Liver (tissue), 8 donors: ENCODE measurements at regions not wholly inside any gene's neighbourhood (a gene's known extent, or its start where the extent isn't known, plus 50 kb on each side); places are given as distances from the start of the nearest gene placed in this dataset.

Experiments
- DNase-seq: peaks from one replicate; pipeline ENCODE4 v3.0.0-alpha.2; 2017; ENCODE audit warnings: low spot score
- H3K27ac ChIP-seq, 2 donors: one replicate each; pipeline ENCODE4 v1.7.0; 2013; ENCODE audit warnings: inconsistent platforms in 2 of 2, low read length in 2 of 2, control low read depth in 1 of 2, low read depth in 1 of 2, mild to moderate bottlenecking in 1 of 2
- H3K27me3 ChIP-seq, 4 donors: one replicate each; pipeline versions ENCODE4 v1.6.1 to v1.7.0; 2013; ENCODE audit warnings: low read length in 3 of 4, inconsistent platforms in 1 of 4, mild to moderate bottlenecking in 1 of 4, moderate library complexity in 1 of 4; ENCODE audit not compliant: control insufficient read depth in 4 of 4, insufficient read depth in 4 of 4
- H3K36me3 ChIP-seq, 4 donors: one replicate each; pipeline versions ENCODE4 v1.6.1 to v1.7.0; 2013; ENCODE audit warnings: low read length in 3 of 4, mild to moderate bottlenecking in 3 of 4, low read depth in 1 of 4, moderate library complexity in 1 of 4; ENCODE audit not compliant: control insufficient read depth in 4 of 4, insufficient read depth in 3 of 4
- H3K4me1 ChIP-seq, 4 donors: one replicate each; pipeline versions ENCODE4 v1.6.1 to v1.7.0; 2013; ENCODE audit warnings: low read length in 3 of 4, mild to moderate bottlenecking in 3 of 4, moderate library complexity in 1 of 4; ENCODE audit not compliant: control insufficient read depth in 4 of 4, insufficient read depth in 4 of 4
- H3K4me3 ChIP-seq, 3 donors: one replicate each; pipeline versions ENCODE4 v1.6.1 to v1.7.0; 2013; ENCODE audit warnings: low read length in 3 of 3, control low read depth in 1 of 3, low read depth in 1 of 3, mild to moderate bottlenecking in 1 of 3
- H3K9ac ChIP-seq, 2 donors: one replicate each; pipeline ENCODE4 v1.7.0; 2013; ENCODE audit warnings: low read length in 2 of 2, mild to moderate bottlenecking in 2 of 2, moderate library complexity in 2 of 2, control low read depth in 1 of 2, low read depth in 1 of 2
- H3K9me3 ChIP-seq, 4 donors: one replicate each; pipeline versions ENCODE4 v1.6.1 to v1.7.0; 2013; ENCODE audit warnings: low read length in 3 of 4; ENCODE audit not compliant: control insufficient read depth in 4 of 4
- EGR1 ChIP-seq, 2 donors: IDR thresholded peaks; 2 replicates each; pipeline ENCODE4 v1.6.1; 2016 to 2018; ENCODE audit warnings: antibody characterized with exemption in 2 of 2, low read depth in 2 of 2
- FOXA1 ChIP-seq: IDR thresholded peaks from 2 replicates; pipeline ENCODE4 v1.6.1; 2016; ENCODE audit warnings: antibody characterized with exemption
- FOXA2 ChIP-seq: IDR thresholded peaks from 2 replicates; pipeline ENCODE4 v1.6.1; 2016; ENCODE audit warnings: antibody characterized with exemption
- GABPA ChIP-seq, 2 donors: IDR thresholded peaks in 1 of 2; conservative IDR thresholded peaks in 1 of 2; 2 replicates each; pipeline ENCODE4 v1.6.1; 2016; ENCODE audit warnings: antibody characterized with exemption in 2 of 2, mild to moderate bottlenecking in 1 of 2, moderate library complexity in 1 of 2
- HNF4A ChIP-seq, 2 donors: conservative IDR thresholded peaks; 2 replicates each; pipeline ENCODE4 v1.6.1; 2016; ENCODE audit warnings: antibody characterized with exemption in 2 of 2, mild to moderate bottlenecking in 2 of 2
- HNF4G ChIP-seq: IDR thresholded peaks from 2 replicates; pipeline ENCODE4 v1.6.1; 2016; ENCODE audit warnings: antibody characterized with exemption
- JUND ChIP-seq, 2 donors: IDR thresholded peaks; 2 replicates each; pipeline ENCODE4 v1.6.1; 2016; ENCODE audit warnings: antibody characterized with exemption in 2 of 2
- NR2F2 ChIP-seq: IDR thresholded peaks from 2 replicates; pipeline ENCODE4 v1.6.1; 2016; ENCODE audit warnings: antibody characterized with exemption
- RXRA ChIP-seq, 2 donors: IDR thresholded peaks; 2 replicates each; pipeline ENCODE4 v1.6.1; 2017 to 2018; ENCODE audit warnings: antibody characterized with exemption in 2 of 2, mild to moderate bottlenecking in 1 of 2
- SP1 ChIP-seq: IDR thresholded peaks from 2 replicates; pipeline ENCODE4 v1.6.1; 2018; ENCODE audit warnings: antibody characterized with exemption, mild to moderate bottlenecking
- TAF1 ChIP-seq: conservative IDR thresholded peaks from 2 replicates; pipeline ENCODE4 v1.6.1; 2016; ENCODE audit warnings: antibody characterized with exemption, mild to moderate bottlenecking
- YY1 ChIP-seq: IDR thresholded peaks from 2 replicates; pipeline ENCODE4 v1.6.1; 2016; ENCODE audit warnings: antibody characterized with exemption, mild to moderate bottlenecking
- WGBS: extraction: QIAGEN DNeasy Blood & Tissue Kit; methylation state at CpG from one replicate; pipeline ENCODE4 v1.1.7; 2013; 5-methylcytosine and 5-hydroxymethylcytosine counted together
- TF ChIP-seq, protein P1 (sequence below): IDR thresholded peaks from 2 replicates; pipeline ENCODE4 v1.6.1; 2016; ENCODE audit warnings: antibody characterized with exemption
- TF ChIP-seq, protein P2 (sequence below): IDR thresholded peaks from 2 replicates; pipeline ENCODE4 v1.6.1; 2016; ENCODE audit warnings: antibody characterized with exemption, mild to moderate bottlenecking
- TF ChIP-seq, protein P3 (sequence below): IDR thresholded peaks from 2 replicates; pipeline ENCODE4 v1.6.1; 2016; ENCODE audit warnings: antibody characterized with exemption
- TF ChIP-seq, protein P4 (sequence below): IDR thresholded peaks from 2 replicates; pipeline ENCODE4 v1.6.1; 2016; ENCODE audit warnings: antibody characterized with exemption
- TF ChIP-seq, protein P5 (sequence below): fragments of 150-350 bp; IDR thresholded peaks from 2 replicates; pipeline ENCODE4 v1.5.1; 2017; ENCODE audit warnings: improper control_type of control experiment, low read depth, low read length; ENCODE audit not compliant: missing input control
- donor health status: healthy.
- donor health status: healthy.
- donor health status: healthy.
- donor health status: healthy.
- donor health status: healthy.

DNA sequence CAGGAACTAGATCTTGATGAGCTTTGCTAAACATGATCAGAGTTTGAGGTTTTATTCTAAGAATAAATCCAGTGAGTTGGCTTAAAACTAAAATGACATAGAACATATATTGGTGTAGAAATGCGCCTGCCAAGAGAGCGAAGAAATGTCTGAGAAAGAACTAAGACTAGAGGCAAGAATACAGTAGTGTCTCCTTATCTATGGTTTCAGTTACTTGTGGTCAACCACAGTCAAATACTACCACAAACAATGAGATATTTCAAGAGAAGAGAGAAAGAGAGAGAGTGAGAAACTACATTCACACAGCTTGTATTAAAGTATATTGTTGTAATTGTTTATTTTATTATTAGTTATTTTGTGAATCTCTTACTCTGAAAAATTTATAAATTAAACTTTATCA, 254.4 kb upstream of the CDH10 start:
- DNase-seq, result no peak
- no peaks in the 10 kb centered on the region for H3K36me3 ChIP-seq
- H3K4me3 ChIP-seq, result no peak overlapping the region
- H3K9ac ChIP-seq, result no peak overlapping the region
- no peak for TF ChIP-seq EGR1 (IDR thresholded peaks at IDR 0.05; ENCODE audit: low read depth in 2 of 2)
- TF ChIP-seq, protein P1, sequence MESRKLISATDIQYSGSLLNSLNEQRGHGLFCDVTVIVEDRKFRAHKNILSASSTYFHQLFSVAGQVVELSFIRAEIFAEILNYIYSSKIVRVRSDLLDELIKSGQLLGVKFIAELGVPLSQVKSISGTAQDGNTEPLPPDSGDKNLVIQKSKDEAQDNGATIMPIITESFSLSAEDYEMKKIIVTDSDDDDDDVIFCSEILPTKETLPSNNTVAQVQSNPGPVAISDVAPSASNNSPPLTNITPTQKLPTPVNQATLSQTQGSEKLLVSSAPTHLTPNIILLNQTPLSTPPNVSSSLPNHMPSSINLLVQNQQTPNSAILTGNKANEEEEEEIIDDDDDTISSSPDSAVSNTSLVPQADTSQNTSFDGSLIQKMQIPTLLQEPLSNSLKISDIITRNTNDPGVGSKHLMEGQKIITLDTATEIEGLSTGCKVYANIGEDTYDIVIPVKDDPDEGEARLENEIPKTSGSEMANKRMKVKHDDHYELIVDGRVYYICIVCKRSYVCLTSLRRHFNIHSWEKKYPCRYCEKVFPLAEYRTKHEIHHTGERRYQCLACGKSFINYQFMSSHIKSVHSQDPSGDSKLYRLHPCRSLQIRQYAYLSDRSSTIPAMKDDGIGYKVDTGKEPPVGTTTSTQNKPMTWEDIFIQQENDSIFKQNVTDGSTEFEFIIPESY, result no peak
- TF ChIP-seq, protein P2, sequence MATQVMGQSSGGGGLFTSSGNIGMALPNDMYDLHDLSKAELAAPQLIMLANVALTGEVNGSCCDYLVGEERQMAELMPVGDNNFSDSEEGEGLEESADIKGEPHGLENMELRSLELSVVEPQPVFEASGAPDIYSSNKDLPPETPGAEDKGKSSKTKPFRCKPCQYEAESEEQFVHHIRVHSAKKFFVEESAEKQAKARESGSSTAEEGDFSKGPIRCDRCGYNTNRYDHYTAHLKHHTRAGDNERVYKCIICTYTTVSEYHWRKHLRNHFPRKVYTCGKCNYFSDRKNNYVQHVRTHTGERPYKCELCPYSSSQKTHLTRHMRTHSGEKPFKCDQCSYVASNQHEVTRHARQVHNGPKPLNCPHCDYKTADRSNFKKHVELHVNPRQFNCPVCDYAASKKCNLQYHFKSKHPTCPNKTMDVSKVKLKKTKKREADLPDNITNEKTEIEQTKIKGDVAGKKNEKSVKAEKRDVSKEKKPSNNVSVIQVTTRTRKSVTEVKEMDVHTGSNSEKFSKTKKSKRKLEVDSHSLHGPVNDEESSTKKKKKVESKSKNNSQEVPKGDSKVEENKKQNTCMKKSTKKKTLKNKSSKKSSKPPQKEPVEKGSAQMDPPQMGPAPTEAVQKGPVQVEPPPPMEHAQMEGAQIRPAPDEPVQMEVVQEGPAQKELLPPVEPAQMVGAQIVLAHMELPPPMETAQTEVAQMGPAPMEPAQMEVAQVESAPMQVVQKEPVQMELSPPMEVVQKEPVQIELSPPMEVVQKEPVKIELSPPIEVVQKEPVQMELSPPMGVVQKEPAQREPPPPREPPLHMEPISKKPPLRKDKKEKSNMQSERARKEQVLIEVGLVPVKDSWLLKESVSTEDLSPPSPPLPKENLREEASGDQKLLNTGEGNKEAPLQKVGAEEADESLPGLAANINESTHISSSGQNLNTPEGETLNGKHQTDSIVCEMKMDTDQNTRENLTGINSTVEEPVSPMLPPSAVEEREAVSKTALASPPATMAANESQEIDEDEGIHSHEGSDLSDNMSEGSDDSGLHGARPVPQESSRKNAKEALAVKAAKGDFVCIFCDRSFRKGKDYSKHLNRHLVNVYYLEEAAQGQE, result no peak
- TF ChIP-seq JUND (IDR thresholded peaks at IDR 0.05), result no peak
- no peak for TF ChIP-seq HNF4A (conservative IDR thresholded peaks at IDR 0.05)
- no peak for TF ChIP-seq NR2F2
- no peak for TF ChIP-seq RXRA (IDR thresholded peaks at IDR 0.05)
- no peak for TF ChIP-seq GABPA (IDR thresholded peaks at IDR 0.05 in 1 of 2, conservative IDR thresholded peaks at IDR 0.05 in 1 of 2)
- TF ChIP-seq YY1, result no peak
- no peak for TF ChIP-seq FOXA1
- TF ChIP-seq, protein P3, sequence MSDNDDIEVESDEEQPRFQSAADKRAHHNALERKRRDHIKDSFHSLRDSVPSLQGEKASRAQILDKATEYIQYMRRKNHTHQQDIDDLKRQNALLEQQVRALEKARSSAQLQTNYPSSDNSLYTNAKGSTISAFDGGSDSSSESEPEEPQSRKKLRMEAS, result no peak
- no peak for TF ChIP-seq HNF4G
- no peak for TF ChIP-seq FOXA2
- TF ChIP-seq SP1, result no peak
- TF ChIP-seq, protein P4, sequence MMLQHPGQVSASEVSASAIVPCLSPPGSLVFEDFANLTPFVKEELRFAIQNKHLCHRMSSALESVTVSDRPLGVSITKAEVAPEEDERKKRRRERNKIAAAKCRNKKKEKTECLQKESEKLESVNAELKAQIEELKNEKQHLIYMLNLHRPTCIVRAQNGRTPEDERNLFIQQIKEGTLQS, result no peak
- no peak for TF ChIP-seq TAF1
- TF ChIP-seq, protein P5, sequence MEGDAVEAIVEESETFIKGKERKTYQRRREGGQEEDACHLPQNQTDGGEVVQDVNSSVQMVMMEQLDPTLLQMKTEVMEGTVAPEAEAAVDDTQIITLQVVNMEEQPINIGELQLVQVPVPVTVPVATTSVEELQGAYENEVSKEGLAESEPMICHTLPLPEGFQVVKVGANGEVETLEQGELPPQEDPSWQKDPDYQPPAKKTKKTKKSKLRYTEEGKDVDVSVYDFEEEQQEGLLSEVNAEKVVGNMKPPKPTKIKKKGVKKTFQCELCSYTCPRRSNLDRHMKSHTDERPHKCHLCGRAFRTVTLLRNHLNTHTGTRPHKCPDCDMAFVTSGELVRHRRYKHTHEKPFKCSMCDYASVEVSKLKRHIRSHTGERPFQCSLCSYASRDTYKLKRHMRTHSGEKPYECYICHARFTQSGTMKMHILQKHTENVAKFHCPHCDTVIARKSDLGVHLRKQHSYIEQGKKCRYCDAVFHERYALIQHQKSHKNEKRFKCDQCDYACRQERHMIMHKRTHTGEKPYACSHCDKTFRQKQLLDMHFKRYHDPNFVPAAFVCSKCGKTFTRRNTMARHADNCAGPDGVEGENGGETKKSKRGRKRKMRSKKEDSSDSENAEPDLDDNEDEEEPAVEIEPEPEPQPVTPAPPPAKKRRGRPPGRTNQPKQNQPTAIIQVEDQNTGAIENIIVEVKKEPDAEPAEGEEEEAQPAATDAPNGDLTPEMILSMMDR, result no peak
- H3K4me1 ChIP-seq, result no peaks in the 10 kb centered on the region
- no peaks in the 10 kb centered on the region for H3K27me3 ChIP-seq
- 75% methylated on average over 2 of the region's 2 CpGs for WGBS
- no peak overlapping the region for H3K27ac ChIP-seq
- H3K9me3 ChIP-seq, result no peaks in the 10 kb centered on the region

DNA sequence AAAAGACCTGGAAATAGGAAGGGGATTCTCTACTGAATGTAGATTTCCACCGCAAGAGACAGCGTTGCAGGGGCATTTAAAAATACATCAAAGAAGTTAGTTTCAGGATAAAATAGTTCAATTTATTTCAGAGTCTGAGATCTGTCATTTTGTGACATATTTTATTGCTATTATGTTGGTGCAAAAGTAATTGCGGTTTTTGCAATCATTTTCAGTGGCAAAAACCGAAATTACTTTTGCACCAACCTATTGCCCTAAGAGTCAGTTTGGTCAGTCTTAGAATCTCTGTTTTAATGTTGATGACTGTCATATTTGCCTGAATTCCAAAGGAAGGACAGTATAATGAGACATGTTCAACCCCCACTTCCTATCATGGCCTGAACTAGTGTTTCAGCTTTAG, 219.5 kb upstream of the CDH10 start:
- H3K4me1 ChIP-seq, result no peaks in the 10 kb centered on the region
- no peaks in the 10 kb centered on the region for H3K36me3 ChIP-seq
- no peaks in the 10 kb centered on the region for H3K9me3 ChIP-seq
- DNase-seq, result no peak
- no peak overlapping the region for H3K9ac ChIP-seq
- H3K27ac ChIP-seq, result no peak overlapping the region
- TF ChIP-seq, protein P5, result no peak
- TF ChIP-seq, protein P4, result no peak
- TF ChIP-seq, protein P1, result no peak
- no peak for TF ChIP-seq GABPA (IDR thresholded peaks at IDR 0.05 in 1 of 2, conservative IDR thresholded peaks at IDR 0.05 in 1 of 2)
- TF ChIP-seq JUND (IDR thresholded peaks at IDR 0.05), result no peak
- no peak overlapping the region for H3K4me3 ChIP-seq
- WGBS, result 79% methylated on average over 4 of the region's 4 CpGs
- H3K27me3 ChIP-seq, result no peaks in the 10 kb centered on the region
